Stimulated activated CD8-positive, alpha-beta memory T cell treated with anti-CD3 and anti-CD28 coated beads, Interleukin-15, amount 100 ng/mL, for 48 hours (primary cell): ENCODE measurements at regions not wholly inside any gene's neighbourhood (a gene's known extent, or its start where the extent isn't known, plus 50 kb on each side); places are given as distances from the start of the nearest gene placed in this dataset.
"Not testable (repeated sequence)": the region's sequence is repeated elsewhere in the genome, so short reads cannot be mapped to it uniquely, and the experiment has no call there.

ENCODE experiments used
- DNase-seq, 2 donors: peaks; one replicate each; pipeline ENCODE4 v3.0.0-alpha.2; 2020; ENCODE audit warnings: low read depth in 2 of 2

DNA sequence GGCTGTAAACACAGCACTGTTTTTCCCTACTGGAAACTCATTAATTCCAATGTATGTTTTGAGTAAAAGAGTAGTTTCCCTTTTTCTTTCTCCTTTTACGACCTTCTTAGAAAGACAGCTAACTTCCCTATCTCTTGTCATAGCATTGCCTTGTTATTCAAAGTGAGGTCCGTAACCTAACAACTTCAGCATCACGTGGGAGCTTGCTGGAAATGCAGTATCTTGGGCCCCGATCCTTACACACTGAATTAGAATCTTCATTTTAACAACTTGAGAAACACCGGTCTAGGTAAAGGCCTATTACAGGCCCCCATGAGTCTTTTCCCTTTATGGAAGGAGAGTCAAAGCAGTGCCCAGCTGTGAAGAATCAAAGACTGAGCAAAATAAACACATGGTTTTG lies 230.7 kb upstream of the PRKD1 start:
- no peak for DNase-seq

DNA sequence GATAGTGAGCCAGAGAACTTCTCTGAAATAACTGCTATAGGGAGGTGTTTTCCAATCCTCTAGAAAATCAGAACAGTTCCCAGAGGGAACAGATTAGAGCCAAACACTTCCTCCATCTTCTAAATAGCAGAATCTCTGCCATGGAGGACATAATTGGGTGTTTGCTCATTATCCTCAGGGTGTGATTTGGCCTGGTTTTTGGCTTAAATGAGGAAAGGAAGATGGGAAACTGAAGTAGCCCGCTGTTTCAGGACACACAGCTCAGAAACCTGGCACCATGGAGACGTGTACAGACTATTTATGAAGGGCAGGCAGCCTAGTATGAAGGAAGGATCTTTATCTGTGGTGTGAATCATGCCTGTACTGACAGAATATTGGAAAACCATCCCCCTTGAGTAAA lies 231.7 kb upstream of the PRKD1 start:
- no peak for DNase-seq

DNA sequence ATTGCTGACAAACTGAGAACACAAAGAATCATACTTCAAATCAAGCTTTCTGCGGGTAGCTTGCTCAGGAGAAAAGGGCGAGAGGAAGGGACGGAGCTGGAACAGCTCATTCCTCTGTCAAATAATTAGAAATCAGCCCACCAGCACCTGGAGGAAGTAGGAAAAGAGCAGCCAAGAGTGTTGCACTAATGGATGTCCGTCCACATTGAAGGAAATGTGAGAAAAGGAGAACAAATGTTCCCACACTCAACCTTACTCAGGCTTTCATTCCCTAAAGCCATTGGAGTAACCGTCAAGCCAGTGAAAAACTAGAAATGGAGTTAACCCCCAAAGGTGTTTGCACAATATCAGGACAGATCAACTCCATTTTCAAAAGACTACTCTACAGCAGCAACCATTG lies 233.0 kb upstream of the PRKD1 start:
- DNase-seq = no peak

DNA sequence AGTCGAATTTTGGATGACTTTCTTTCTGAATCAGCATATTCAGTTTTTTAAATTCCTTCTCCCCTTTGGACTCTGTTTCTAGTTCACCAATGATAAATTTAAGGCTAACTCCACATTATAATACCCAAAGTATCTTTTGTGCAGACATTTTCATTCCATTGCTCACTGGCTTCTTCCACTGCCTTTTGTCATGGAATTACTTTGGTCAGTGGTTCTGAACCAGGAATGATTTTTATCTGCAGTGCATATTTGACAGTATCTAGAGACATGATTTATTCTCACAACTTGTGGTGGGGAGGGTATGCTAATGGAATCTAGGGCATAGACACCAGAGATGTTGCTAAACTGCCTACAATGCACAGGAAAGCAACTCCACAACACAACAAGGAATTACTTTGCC lies 234.4 kb upstream of the PRKD1 start:
- DNase-seq = no peak

DNA sequence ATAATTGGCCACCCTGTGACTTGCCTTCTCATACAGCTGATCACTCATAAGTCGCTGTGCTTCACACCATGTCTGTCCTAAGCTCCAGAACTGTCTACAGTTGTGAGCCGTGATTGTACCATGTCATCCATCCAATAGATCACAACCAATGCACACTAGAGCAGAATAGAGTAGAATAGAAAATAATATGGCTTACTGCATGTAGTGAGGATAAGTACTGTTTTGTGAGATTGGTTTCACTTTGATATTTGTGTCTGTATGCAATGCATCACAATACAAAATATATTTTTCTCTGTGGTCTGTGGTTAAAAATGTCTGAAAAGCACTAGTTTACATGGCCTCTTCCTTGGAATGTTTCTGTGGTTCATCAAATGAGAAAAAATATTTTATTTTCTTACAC lies 237.6 kb upstream of the PRKD1 start:
- no peak for DNase-seq

DNA sequence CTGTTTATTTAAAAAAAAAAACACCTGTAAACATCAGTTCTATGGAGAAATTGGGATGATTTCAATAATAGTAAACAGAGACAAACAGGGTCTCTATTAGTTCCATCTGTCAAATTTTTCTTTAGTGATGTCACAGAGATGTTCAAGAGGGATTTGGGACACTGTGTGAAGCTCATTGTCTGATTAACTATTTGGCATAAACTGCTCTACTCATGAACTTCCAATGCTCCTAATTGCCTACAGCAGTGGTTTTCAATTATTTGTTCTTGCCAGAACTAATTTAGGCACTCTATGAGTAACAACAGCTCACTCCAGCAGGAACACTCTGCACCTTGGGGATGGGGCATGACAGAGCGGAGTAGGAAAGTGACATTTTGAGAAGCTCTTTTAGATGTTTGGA lies 250.1 kb upstream of the PRKD1 start:
- no peak for DNase-seq

DNA sequence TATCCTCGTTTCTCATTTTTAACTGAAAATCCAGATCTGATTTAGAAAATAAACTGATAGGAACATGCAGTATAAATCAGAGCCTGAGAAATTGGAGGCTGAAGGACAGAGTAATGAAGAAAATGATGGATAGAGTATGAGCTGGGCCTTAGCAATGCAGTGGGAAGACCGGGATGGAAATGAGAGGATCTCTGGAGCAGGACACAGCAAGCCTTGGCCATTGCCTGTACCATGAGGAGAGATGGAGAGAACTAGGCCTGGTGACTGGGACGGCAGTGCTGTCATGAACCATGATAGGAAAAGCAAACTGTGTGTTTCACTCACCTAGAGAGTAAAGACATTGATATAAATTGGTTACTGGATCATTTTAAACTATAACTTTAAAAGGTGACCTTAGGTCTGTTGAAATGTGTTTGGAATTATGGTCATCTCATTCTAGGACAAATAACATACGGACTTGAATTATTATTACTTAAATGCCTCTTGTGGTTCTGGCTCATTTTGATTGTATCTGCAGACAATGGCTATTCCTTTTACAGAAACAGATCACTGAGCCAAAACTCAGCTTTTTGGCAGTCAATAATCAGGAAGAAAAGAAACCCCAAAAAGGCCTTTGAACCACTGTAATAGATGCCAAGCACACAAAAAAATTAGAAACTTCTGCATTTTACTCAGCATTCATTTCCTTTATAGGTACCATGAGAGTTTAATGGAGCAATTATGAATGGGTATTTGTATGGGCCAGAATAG lies 251.9 kb upstream of the PRKD1 start:
- no peak for DNase-seq

DNA sequence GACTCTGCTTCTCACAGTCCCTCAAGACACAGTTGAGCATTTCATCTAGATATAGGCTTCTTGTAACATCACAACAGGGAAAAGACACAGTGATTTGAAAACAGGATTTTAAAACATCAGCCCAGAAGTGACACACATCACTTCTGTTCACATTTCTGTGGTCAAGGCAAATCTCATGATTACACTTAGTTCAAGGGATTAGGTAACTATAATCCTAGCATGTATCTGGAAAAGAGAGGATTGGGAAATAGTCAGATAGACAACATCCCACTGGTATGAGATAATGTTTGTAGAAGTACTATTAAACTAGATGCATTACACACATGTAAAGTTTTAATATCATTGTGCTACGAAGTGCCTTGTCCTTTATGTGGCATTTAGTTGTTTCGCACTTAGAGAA lies 252.6 kb upstream of the PRKD1 start:
- no peak for DNase-seq

DNA sequence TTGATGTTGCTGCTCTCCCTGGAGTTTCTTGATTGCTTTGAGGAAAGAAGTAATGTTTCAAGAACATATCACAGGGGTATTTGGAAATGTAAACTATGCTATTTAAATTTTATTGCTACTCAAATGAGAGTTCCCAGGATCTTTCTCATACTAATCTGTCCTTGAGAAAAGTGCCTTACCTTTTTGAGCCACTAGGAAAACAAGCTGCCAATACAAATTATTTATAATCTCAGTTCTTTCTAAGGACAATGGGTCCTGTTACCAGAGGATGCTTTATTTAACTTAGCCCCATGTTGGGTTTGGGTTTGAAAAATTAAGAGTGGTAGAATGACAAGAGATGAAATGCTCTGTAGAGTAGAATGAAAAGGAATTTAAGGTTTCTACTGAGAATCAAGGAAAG lies 258.2 kb upstream of the PRKD1 start:
- no peak for DNase-seq

DNA sequence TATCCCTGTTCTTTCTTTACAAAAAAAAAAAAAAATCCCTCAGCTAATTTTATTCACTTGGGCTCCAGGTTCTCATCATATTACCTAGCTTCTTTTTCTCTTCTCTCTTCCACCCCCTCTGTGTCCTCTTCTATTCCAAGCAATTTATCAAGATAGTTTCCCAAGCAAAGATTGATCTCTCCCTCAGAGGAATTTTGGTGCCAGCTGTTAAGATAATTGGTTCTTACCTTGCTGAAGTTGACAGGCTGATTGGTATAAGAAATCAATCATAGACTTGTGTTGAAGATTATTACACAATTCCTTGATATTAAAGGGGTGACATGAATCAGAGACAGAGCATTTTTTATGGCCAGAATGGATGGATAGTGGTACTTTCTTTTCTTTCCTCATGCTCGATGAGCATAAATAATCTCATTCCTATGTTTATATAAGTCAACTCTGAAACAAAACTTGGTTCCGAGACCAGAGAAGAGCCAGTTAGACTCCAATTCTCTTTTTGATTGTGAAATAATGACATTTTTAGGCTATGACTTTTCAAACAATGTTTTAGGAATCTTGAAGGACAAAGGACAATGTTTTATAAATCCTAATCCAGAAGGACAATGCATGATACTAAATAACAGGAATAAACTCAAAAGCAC lies 264.1 kb upstream of the PRKD1 start:
- no peak for DNase-seq

DNA sequence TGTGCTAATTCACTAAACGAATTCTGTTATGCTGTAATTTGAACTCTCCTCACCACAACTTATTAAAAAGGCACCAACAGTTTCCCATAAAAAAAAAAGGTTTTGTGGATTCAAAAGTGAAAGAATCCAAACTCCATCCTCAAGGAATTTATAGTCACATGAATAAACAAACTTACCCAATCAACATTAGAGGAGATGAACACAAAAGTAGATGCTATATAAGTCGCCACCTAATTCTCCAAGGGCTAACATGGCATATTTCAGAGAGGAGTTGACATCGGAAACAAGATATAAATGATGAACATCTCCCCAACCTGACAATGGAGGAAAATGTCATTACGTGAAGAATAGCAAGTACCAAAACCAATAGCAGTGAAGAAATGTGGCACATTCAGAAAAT lies 265.5 kb upstream of the PRKD1 start:
- DNase-seq = no peak

DNA sequence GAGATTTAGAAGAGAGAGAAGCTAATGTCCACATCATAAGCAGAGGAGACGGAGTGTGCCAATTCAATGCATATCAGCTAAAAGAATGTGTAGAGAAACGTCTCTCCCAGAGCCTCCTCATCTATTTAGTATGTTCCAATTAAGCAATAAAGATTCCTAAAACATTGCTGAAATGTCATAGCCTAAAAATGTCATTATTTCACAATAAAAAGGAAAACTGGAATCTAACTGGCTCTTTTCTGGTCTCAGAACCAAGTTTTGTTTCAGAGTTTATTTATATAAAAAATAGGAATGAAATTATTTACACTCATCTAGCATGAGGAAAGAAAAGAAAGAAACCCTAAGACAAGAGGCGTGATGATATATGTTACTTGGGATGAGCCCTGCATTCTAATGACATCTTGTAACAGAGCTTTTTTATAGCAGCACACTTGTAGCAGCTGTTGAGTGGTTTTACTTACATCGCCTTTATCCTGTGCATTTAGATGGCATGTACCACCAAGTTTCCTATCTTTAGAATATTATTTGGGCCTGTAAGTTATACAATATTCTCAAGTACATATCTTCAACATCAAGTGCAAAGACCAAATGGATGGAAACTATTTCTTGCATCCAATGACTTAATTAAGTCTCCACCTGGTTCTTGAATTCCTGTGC lies 266.3 kb upstream of the PRKD1 start:
- DNase-seq = no peak

DNA sequence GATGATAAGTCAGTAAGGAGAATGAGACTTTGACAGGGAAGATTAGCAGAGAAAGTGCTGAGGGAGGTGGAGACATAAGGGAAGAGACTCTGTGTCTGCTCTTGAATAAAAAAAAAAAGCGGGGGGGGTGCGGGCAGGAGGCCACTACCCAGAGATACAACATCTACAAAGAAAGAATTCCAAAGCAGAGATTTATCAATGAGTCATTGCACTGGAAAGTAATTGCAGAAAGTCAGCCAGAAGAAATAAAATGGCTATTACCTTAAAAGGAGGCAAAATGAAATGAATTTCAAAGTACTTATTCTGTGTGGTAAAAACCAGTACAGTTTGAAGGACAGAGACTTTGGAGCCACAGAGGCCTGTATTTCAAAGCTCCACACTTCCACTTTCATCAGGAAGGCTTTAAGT lies 267.1 kb upstream of the PRKD1 start:
- DNase-seq = no peak

DNA sequence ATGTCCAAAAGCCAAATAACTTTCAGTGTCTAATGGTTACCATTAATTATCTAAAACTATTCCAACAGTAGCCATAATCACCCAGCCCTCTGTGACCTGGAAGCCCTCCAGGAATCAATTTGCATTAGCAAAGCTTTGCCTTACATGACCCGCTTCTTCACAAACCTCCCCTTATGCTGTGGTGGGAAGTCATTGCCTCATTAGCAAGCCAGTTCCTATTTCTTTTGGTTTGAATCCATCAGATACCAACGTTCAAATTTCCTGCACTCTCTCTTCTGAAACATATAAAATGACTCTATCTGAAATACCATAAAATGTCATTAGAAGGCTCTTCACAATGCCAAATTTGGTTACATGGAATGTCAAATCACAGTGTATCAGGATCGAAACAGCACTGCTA lies 268.3 kb upstream of the PRKD1 start:
- DNase-seq = no peak

DNA sequence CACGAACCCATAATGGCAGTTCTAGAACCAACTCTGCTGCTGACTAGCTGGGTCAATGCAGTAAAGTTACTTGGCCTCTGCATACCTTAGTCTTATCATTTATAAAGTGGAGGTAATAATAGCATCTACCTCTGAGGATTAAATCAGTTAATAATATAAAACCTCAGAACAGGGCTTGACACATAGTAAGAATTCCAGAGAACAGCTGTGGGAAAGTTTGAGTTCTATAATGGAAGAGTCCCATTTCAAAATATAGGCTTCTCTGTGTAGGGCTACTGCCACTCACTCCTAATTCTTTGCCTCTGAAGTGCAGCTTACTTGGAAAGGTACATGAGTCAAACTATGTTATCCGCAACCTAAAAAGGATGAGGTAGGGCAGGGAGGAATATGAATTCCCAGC lies 269.2 kb upstream of the PRKD1 start:
- DNase-seq = no peak

DNA sequence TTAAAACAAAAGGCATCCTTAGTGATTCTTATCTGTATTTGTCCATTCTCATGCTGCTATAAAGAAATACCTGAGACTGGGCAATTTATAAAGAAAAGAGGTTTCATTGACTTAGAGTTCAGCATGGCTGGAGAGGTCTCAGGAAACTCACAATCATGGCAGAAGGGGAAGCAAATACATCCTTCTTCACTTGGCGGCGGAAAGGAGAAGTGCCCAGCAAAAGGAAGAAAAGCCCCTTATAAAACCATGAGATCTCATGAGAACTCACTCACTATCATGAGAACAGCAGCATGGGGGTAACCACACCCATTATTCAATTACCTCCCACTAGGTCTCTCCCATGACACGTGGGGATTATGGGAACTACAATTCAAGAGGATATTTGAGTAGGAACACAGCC lies 271.1 kb upstream of the PRKD1 start:
- DNase-seq = not testable (repeated sequence)

DNA sequence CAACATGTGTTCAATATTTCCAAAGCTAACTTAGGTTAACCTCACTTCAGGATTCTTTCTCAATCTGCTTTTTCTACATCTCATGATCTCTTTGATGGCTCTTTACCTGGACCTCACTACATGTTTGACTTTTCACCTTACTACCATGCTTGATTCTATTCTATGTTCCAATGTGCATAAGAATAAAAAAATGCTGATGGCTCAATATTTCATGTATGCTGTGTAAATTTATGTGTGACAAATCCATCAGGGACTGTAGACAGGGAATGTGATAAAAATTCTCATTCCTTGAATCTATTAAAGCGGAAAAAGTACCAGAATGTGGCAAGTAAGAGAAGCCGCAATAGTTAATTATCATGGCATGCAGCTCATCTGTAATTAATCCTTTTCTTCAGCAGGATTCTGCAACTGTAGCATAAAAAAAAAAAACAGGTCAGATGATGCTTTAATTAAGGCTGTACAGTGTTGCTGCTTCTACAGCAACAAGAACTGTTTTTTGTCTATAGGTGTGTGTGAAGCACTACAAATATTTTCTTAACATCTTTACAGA lies 276.9 kb upstream of the PRKD1 start:
- no peak for DNase-seq

DNA sequence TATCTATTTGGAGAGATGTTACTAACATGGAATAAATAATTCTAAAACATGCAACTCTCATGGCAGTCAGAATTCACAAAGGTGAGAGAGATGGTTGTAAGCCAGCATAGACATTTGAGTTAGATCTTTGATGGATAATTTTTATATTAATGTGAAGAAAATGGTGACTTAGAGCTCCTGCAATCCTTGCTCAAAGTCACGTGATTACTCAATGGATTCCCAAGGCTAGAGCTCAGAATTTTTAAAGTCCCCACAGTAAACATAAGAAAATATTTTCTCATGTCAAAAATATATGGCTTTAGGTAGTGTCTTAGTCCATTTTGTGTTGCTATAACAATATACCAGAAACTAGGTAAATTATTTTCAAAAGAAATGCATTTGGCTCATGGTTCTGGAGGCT lies 281.5 kb upstream of the PRKD1 start:
- no peak for DNase-seq

DNA sequence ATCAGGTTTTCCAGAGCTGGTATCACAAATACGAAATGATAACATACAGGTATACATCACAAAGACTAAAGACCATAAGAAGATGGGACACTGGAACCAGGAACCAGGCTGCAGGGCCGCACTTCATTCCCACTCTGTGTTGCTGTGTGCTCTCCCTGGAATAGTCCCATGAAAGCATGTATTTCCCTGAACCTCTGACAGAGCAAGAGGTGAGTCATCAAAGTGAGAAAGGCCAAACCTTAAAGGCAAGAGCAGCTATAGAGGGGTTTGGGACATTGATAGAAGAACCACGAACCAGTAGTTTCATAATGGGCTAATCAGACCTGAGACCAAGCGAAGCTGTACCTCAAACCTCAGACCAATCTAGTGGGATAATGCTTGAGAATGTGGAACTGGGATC lies 283.0 kb upstream of the PRKD1 start:
- DNase-seq = no peak

DNA sequence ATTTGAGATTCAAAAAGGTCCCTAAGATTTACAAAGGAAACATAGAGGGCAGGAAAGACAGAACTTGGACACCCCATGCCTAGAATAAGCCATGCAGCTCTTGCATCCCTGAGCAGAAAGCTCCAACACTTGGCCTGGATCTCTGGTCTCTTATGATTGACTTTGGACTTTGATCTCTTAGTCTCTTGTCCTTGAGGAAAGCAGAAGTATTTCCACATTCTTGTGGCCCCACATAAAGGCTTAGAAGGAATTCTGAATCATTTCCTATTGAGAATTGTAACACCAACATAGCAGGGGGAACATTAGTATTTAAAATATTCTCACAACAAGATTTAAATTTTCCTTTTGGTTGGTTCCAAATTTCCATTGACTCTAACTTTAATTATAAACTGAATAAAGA lies 283.7 kb upstream of the PRKD1 start:
- DNase-seq = no peak

DNA sequence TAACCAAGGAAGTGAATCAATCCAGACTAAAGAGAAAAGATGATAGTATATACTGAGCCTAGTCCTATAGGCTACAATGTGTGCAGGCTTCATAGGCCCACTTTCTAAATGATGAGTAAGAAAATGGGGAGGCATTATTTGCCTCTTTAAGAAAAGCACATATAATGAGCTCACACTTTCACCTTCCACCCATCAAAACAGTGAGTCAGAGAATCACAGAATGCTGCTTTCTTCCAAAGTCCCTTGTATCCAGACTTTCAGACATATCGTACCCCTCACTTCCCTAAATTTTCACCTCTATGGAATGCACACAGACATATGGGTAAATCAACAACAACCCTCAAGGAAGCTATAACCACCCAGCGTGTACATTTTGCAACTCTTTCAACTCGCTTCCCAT lies 286.4 kb upstream of the PRKD1 start:
- DNase-seq = no peak

DNA sequence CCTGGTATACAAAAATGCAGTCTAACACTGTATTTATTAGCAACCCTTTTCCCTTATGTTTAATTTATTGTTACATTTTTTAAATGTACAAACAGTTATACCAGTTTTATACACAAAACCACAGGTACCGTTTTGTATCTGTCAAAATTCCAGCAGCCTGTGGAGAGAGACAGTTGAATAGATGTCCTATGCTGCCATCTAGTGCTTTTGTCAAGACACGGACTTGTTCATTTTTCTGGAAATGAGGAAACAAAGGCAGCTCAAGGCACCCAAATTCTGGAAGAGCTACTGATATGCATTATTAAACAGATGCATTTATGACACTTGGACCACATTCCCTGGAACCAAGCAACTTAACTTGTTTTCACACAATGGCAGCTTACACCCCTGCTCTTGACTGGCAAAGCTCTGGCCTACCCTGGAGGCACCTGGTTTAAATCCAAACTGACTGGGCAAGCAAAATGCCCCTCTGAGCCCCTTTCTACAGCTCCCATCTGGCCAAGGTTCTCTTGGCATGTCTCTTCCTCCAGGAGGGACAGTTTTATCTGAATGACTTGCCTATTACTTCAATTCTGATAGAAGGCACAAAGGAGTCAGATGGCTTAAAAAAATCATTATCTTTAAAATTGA lies 286.9 kb upstream of the PRKD1 start:
- DNase-seq = no peak

DNA sequence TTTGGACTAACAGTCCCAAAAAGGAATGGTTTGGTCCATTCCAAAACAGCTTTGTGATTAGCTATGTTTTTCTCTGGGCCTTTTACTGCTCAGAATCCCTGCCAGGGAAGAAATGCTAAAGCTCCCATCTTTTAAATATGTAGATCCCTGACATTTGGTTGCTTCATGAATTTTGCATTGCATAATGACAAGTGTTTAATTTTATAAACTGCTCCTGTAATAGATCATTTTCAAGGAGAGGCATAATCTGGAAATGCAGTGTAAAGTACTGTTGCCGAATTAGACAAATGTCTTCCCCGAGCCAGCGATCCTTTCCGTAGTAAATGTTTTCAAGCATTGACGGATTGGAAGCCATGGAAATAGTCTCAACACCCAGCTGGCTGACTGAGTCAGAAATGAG lies 291.3 kb upstream of the PRKD1 start:
- DNase-seq = no peak
